CD14-positive monocyte (primary cell): ENCODE measurements at regions not wholly inside any gene's neighbourhood (a gene's known extent, or its start where the extent isn't known, plus 50 kb on each side); places are given as distances from the start of the nearest gene placed in this dataset.
A peak's percentile ranks its signal among the peaks of the same experiment; 100 is the strongest.

Experiments used
- DNase-seq, 3 donors: peaks; one replicate each; pipeline ENCODE4 v3.0.0-alpha.2; 2011 to 2022
- H2AFZ ChIP-seq: 2 replicates; pipeline ENCODE4 v1.6.0; 2012; ENCODE audit warnings: mild to moderate bottlenecking, low read depth, low read length, inconsistent platforms; ENCODE audit not compliant: insufficient read depth, poor library complexity, severe bottlenecking
- H3K27ac ChIP-seq, 2 donors: 1 replicate in 1 of 2; 2 replicates in 1 of 2; pipeline ENCODE4 v1.5.1; 2012 to 2013; ENCODE audit warnings: low read length in 2 of 2, control low read depth in 1 of 2, inconsistent platforms in 1 of 2, low read depth in 1 of 2, mild to moderate bottlenecking in 1 of 2
- H3K27me3 ChIP-seq, 2 donors: one replicate each; pipeline versions ENCODE4 v1.6.0 to v1.6.1; 2011 to 2013; ENCODE audit warnings: low read length in 2 of 2; ENCODE audit not compliant: control insufficient read depth in 2 of 2, insufficient read depth in 2 of 2
- H3K36me3 ChIP-seq, 2 donors: replicated peaks in 1 of 2; 1 replicate in 1 of 2; 2 replicates in 1 of 2; pipeline versions ENCODE4 v1.5.1 to v1.6.1; 2012 to 2013; ENCODE audit warnings: low read length in 2 of 2, control low read depth in 1 of 2, inconsistent platforms in 1 of 2, mild to moderate bottlenecking in 1 of 2; ENCODE audit not compliant: insufficient read depth in 2 of 2, control insufficient read depth in 1 of 2
- H3K4me1 ChIP-seq, 2 donors: 1 replicate in 1 of 2; 2 replicates in 1 of 2; pipeline versions ENCODE4 v1.5.1 to v1.6.1; 2012 to 2013; ENCODE audit warnings: low read length in 2 of 2, control low read depth in 1 of 2, inconsistent platforms in 1 of 2, mild to moderate bottlenecking in 1 of 2, moderate library complexity in 1 of 2; ENCODE audit not compliant: insufficient read depth in 2 of 2, control insufficient read depth in 1 of 2
- H3K4me2 ChIP-seq: replicated peaks from 2 replicates; pipeline ENCODE3; 2012; ENCODE audit warnings: low read length, moderate library complexity, mild to moderate bottlenecking; ENCODE audit not compliant: poor library complexity, severe bottlenecking; ENCODE audit errors: extremely low read depth
- H3K4me3 ChIP-seq, 3 experiments: fragments of 200-600 bp in 1 of 3; sonication (generic) in 1 of 3; replicated peaks in 1 of 3; 1 replicate in 2 of 3; 2 replicates in 1 of 3; pipeline ENCODE4 v1.5.1; 2011 to 2013; ENCODE audit warnings: low read length in 3 of 3, mild to moderate bottlenecking in 3 of 3, control low read depth in 2 of 3, low read depth in 2 of 3, inconsistent platforms in 1 of 3, moderate library complexity in 1 of 3
- H3K79me2 ChIP-seq: 2 replicates; pipeline ENCODE4 v1.6.0; 2012; ENCODE audit warnings: mild to moderate bottlenecking, control low read depth, inconsistent platforms, low read length, moderate library complexity; ENCODE audit not compliant: insufficient read depth
- H3K9ac ChIP-seq: 2 replicates; pipeline ENCODE4 v1.6.0; 2017; ENCODE audit warnings: low read length, mild to moderate bottlenecking; ENCODE audit not compliant: insufficient read depth, poor library complexity, severe bottlenecking
- H3K9me3 ChIP-seq, 2 donors: replicated peaks in 1 of 2; 1 replicate in 1 of 2; 2 replicates in 1 of 2; pipeline versions ENCODE4 v1.5.1 to v1.6.1; 2012 to 2013; ENCODE audit warnings: low read length in 2 of 2, control low read depth in 1 of 2; ENCODE audit not compliant: control insufficient read depth in 1 of 2, insufficient read depth in 1 of 2
- H4K20me1 ChIP-seq: 2 replicates; pipeline ENCODE4 v1.6.0; 2012; ENCODE audit warnings: mild to moderate bottlenecking, low read length, control low read depth, moderate library complexity; ENCODE audit not compliant: insufficient read depth
- H3K27ac Mint-ChIP-seq, 7 donors: one replicate each; pipeline ENCODE4 v1.8.0; 2020; ENCODE audit warnings: mild to moderate bottlenecking in 7 of 7, mixed read lengths in 7 of 7, moderate library complexity in 6 of 7, inconsistent platforms in 2 of 7
- H3K27me3 Mint-ChIP-seq, 3 donors: one replicate each; pipeline ENCODE4 v1.8.0; 2021 to 2022; ENCODE audit warnings: low read depth in 3 of 3, mild to moderate bottlenecking in 3 of 3, mixed read lengths in 3 of 3, moderate library complexity in 3 of 3, inconsistent platforms in 1 of 3
- H3K36me3 Mint-ChIP-seq, 2 donors: one replicate each; pipeline ENCODE4 v1.8.0; 2020; ENCODE audit warnings: mixed read lengths in 2 of 2, inconsistent platforms in 1 of 2, mild to moderate bottlenecking in 1 of 2
- H3K4me1 Mint-ChIP-seq: one replicate; pipeline ENCODE4 v1.8.0; 2020; ENCODE audit warnings: mild to moderate bottlenecking, mixed read lengths
- H3K4me3 Mint-ChIP-seq, 2 donors: one replicate each; pipeline ENCODE4 v1.8.0; 2020; ENCODE audit warnings: mild to moderate bottlenecking in 2 of 2, mixed read lengths in 2 of 2, moderate library complexity in 1 of 2
- H3K9me3 Mint-ChIP-seq, 7 donors: one replicate each; pipeline ENCODE4 v1.8.0; 2020 to 2022; ENCODE audit warnings: mixed read lengths in 7 of 7, mild to moderate bottlenecking in 6 of 7, moderate library complexity in 6 of 7, inconsistent platforms in 2 of 7
- CTCF ChIP-seq: fragments of 200-600 bp; IDR thresholded peaks from one replicate; pipeline ENCODE4 v1.8.0; 2022; ENCODE audit warnings: antibody characterized with exemption, mild to moderate bottlenecking
- WGBS: methylation state at CpG from one replicate; pipeline ENCODE4 v1.1.5; 2013; ENCODE audit warnings: missing lambda C conversion rate; ENCODE audit not compliant: insufficient coverage; 5-methylcytosine and 5-hydroxymethylcytosine counted together
- intact Hi-C, 2 donors: fragments of 100-400 bp; cut with micrococcal nuclease; formaldehyde crosslinking; loops; one replicate each; pipeline versions ENCODE4 v1.15.0 to v1.15.1; 2023

GRCh38 chr2:9110893-9111569 is 95.6 kb upstream of the ASAP2 start:
- H3K36me3 ChIP-seq = no peaks in the 10 kb centered on the region
- no peaks in the 10 kb centered on the region for H3K27me3 ChIP-seq
- 92% methylated on average over 15 of the region's 15 CpGs for WGBS
- H2AFZ ChIP-seq = no peak overlapping the region
- H3K79me2 ChIP-seq = no peaks in the 10 kb centered on the region
- H4K20me1 ChIP-seq = no peaks in the 10 kb centered on the region
- H3K9me3 ChIP-seq = peaks cover 0 to 3% of the 10 kb centered on the region in 2 donors
- DNase-seq = no peak
- Mint-ChIP-seq H3K27me3 (peaks cover 0 to 4% (median 3%) of the 10 kb centered on the region in 3 donors), H3K36me3 (peaks cover 0 to 1% of the 10 kb centered on the region in 2 donors), H3K9me3 (peaks cover 0 to 8% (median 5%) of the 10 kb centered on the region in 7 donors), H3K4me1 (peaks cover 27% of the 10 kb centered on the region), H3K27ac (peak overlapping the region in 3 of 7 donors; percentile 19 to 55 (median 23)), H3K4me3 (no peak overlapping the region)
- H3K9ac ChIP-seq = no peak overlapping the region
- H3K4me2 ChIP-seq = no peak overlapping the region
- H3K27ac ChIP-seq = no peak overlapping the region
- intact Hi-C loops = no loop called here
- H3K4me1 ChIP-seq = peaks cover 8 to 11% of the 10 kb centered on the region in 2 donors
- H3K4me3 ChIP-seq = no peak overlapping the region
- TF ChIP-seq CTCF = no peak

- H3K4me3 Mint-ChIP-seq = no peak overlapping the region
- H3K4me3 ChIP-seq = no peak overlapping the region
Observed at GRCh38 chr2:9110346-9110884, 96.2 kb upstream of the ASAP2 start.

More at GRCh38 chr2:9110346-9110884, 96.2 kb upstream of the ASAP2 start:
- WGBS = 94% methylated on average over 5 of the region's 6 CpGs
- no peaks in the 10 kb centered on the region for H3K79me2 ChIP-seq
- H3K27ac ChIP-seq = no peak overlapping the region
- TF ChIP-seq CTCF = no peak
- H3K9ac ChIP-seq = no peak overlapping the region
- DNase-seq = no peak
- no peaks in the 10 kb centered on the region for H3K27me3 ChIP-seq
- H3K27ac Mint-ChIP-seq = no peak overlapping the region
- no peak overlapping the region for H2AFZ ChIP-seq
- no peaks in the 10 kb centered on the region for H3K36me3 ChIP-seq
- intact Hi-C loops = no loop called here
- peaks cover 22% of the 10 kb centered on the region for H3K4me1 Mint-ChIP-seq
- H3K27me3 Mint-ChIP-seq = peaks cover 0 to 4% (median 3%) of the 10 kb centered on the region in 3 donors
- H3K4me1 ChIP-seq = peaks cover 4 to 9% of the 10 kb centered on the region in 2 donors
- no peak overlapping the region for H3K4me2 ChIP-seq
- peaks cover 0 to 1% of the 10 kb centered on the region in 2 donors for H3K36me3 Mint-ChIP-seq
- peaks cover 0 to 3% of the 10 kb centered on the region in 2 donors for H3K9me3 ChIP-seq
- peaks cover 0 to 8% (median 5%) of the 10 kb centered on the region in 7 donors for H3K9me3 Mint-ChIP-seq
- no peaks in the 10 kb centered on the region for H4K20me1 ChIP-seq
